ENCODE measurements at regions not wholly inside any gene's neighbourhood (a gene's known extent, or its start where the extent isn't known, plus 50 kb on each side); places are given as distances from the start of the nearest gene placed in this dataset.

DNA sequence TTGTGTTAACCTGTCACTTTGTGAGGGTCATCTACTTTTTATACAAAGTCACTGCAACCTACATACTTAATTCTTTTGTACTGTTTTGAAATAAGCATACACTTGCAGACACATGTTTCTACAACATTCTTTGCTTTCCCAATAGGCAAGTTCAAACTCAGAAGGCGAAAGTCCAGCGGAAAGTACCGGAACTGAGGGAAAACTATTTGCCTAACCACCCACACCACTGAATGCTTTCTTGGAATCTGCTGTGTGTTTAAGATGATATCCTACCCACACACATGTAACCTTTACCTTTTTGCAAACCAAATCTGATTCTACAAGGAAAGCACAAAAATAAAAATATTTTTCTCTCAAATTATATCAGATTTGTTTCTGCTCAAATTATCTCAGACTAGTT is 139.4 kb upstream of the AGR3 start (continued):
- TF ChIP-seq, protein P1, sequence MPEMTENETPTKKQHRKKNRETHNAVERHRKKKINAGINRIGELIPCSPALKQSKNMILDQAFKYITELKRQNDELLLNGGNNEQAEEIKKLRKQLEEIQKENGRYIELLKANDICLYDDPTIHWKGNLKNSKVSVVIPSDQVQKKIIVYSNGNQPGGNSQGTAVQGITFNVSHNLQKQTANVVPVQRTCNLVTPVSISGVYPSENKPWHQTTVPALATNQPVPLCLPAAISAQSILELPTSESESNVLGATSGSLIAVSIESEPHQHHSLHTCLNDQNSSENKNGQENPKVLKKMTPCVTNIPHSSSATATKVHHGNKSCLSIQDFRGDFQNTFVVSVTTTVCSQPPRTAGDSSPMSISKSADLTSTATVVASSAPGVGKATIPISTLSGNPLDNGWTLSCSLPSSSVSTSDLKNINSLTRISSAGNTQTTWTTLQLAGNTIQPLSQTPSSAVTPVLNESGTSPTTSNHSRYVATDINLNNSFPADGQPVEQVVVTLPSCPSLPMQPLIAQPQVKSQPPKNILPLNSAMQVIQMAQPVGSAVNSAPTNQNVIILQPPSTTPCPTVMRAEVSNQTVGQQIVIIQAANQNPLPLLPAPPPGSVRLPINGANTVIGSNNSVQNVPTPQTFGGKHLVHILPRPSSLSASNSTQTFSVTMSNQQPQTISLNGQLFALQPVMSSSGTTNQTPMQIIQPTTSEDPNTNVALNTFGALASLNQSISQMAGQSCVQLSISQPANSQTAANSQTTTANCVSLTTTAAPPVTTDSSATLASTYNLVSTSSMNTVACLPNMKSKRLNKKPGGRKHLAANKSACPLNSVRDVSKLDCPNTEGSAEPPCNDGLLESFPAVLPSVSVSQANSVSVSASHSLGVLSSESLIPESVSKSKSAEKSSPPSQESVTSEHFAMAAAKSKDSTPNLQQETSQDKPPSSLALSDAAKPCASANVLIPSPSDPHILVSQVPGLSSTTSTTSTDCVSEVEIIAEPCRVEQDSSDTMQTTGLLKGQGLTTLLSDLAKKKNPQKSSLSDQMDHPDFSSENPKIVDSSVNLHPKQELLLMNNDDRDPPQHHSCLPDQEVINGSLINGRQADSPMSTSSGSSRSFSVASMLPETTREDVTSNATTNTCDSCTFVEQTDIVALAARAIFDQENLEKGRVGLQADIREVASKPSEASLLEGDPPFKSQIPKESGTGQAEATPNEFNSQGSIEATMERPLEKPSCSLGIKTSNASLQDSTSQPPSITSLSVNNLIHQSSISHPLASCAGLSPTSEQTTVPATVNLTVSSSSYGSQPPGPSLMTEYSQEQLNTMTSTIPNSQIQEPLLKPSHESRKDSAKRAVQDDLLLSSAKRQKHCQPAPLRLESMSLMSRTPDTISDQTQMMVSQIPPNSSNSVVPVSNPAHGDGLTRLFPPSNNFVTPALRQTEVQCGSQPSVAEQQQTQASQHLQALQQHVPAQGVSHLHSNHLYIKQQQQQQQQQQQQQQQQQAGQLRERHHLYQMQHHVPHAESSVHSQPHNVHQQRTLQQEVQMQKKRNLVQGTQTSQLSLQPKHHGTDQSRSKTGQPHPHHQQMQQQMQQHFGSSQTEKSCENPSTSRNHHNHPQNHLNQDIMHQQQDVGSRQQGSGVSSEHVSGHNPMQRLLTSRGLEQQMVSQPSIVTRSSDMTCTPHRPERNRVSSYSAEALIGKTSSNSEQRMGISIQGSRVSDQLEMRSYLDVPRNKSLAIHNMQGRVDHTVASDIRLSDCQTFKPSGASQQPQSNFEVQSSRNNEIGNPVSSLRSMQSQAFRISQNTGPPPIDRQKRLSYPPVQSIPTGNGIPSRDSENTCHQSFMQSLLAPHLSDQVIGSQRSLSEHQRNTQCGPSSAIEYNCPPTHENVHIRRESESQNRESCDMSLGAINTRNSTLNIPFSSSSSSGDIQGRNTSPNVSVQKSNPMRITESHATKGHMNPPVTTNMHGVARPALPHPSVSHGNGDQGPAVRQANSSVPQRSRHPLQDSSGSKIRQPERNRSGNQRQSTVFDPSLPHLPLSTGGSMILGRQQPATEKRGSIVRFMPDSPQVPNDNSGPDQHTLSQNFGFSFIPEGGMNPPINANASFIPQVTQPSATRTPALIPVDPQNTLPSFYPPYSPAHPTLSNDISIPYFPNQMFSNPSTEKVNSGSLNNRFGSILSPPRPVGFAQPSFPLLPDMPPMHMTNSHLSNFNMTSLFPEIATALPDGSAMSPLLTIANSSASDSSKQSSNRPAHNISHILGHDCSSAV (CRISPR knock-in tag; IDR thresholded peaks at IDR 0.05; ENCODE audit: borderline replicate concordance) = no peak
- TF ChIP-seq JUNB (CRISPR knock-in tag; IDR thresholded peaks at IDR 0.05; ENCODE audit: borderline replicate concordance) (no peak), ZNF264 (CRISPR knock-in tag; IDR thresholded peaks at IDR 0.05) (0 out of 2 replicates have a peak, but pooled peaks have one; percentile 54), ZNF83 (CRISPR knock-in tag; IDR thresholded peaks at IDR 0.05; ENCODE audit: borderline replicate concordance) (no peak), HNRNPLL (IDR thresholded peaks at IDR 0.05; ENCODE audit: low read depth, low read length, poor library complexity, severe bottlenecking) (no peak), SMC3 (IDR thresholded peaks at IDR 0.05; ENCODE audit: low read length) (peak; percentile 19; the same call in 1 of the 2 replicates), GABPB1 (CRISPR knock-in tag; IDR thresholded peaks at IDR 0.05) (peak; percentile 55), MED8 (CRISPR knock-in tag; IDR thresholded peaks at IDR 0.05; ENCODE audit: insufficient replicate concordance) (no peak)
- TF ChIP-seq, protein P2, sequence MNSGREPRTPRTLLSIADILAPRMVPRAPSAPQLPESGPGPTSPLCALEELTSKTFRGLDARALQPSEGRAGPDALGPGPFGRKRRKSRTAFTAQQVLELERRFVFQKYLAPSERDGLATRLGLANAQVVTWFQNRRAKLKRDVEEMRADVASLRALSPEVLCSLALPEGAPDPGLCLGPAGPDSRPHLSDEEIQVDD (CRISPR knock-in tag; IDR thresholded peaks at IDR 0.05; ENCODE audit: borderline replicate concordance) = no peak
- TF ChIP-seq, protein P3, sequence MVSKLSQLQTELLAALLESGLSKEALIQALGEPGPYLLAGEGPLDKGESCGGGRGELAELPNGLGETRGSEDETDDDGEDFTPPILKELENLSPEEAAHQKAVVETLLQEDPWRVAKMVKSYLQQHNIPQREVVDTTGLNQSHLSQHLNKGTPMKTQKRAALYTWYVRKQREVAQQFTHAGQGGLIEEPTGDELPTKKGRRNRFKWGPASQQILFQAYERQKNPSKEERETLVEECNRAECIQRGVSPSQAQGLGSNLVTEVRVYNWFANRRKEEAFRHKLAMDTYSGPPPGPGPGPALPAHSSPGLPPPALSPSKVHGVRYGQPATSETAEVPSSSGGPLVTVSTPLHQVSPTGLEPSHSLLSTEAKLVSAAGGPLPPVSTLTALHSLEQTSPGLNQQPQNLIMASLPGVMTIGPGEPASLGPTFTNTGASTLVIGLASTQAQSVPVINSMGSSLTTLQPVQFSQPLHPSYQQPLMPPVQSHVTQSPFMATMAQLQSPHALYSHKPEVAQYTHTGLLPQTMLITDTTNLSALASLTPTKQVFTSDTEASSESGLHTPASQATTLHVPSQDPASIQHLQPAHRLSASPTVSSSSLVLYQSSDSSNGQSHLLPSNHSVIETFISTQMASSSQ (IDR thresholded peaks at IDR 0.05; ENCODE audit: low read depth) = peak; percentile 61
- TF ChIP-seq, protein P3 (CRISPR knock-in tag; IDR thresholded peaks at IDR 0.05; ENCODE audit: borderline replicate concordance) = peak; percentile 81; the same call in 1 of the 2 replicates
- TF ChIP-seq, protein P4, sequence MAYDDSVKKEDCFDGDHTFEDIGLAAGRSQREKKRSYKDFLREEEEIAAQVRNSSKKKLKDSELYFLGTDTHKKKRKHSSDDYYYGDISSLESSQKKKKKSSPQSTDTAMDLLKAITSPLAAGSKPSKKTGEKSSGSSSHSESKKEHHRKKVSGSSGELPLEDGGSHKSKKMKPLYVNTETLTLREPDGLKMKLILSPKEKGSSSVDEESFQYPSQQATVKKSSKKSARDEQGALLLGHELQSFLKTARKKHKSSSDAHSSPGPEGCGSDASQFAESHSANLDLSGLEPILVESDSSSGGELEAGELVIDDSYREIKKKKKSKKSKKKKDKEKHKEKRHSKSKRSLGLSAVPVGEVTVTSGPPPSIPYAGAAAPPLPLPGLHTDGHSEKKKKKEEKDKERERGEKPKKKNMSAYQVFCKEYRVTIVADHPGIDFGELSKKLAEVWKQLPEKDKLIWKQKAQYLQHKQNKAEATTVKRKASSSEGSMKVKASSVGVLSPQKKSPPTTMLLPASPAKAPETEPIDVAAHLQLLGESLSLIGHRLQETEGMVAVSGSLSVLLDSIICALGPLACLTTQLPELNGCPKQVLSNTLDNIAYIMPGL (CRISPR knock-in tag; IDR thresholded peaks at IDR 0.05; ENCODE audit: borderline replicate concordance in 1 of 2, low read depth in 1 of 2) = 0 out of 4 replicates have a peak, but pooled peaks of 1 of the 2 experiments have one; percentile 17

Data from HepG2 (cell line).